Esophagus squamous epithelium (tissue), 5 donors: ENCODE measurements at regions not wholly inside any gene's neighbourhood (a gene's known extent, or its start where the extent isn't known, plus 50 kb on each side); places are given as distances from the start of the nearest gene placed in this dataset.
A peak's percentile ranks its signal among the peaks of the same experiment; 100 is the strongest.

Experiments
- DNase-seq: peaks from one replicate; lab custom pipeline; 2025; lab: John Stamatoyannopoulos, UW
- H3K27ac ChIP-seq, 4 donors: fragments of 200-600 bp; sonication (generic); one replicate each; pipeline ENCODE4 v1.5.1; 2016 to 2019; ENCODE audit warnings: mild to moderate bottlenecking in 1 of 4
- H3K27me3 ChIP-seq, 4 donors: fragments of 200-600 bp; sonication (generic); 1 replicate in 3 of 4; 2 replicates in 1 of 4; pipeline versions ENCODE4 v1.5.1 to v1.6.0; 2017 to 2021; ENCODE audit warnings: antibody characterized with exemption in 1 of 4
- H3K36me3 ChIP-seq, 3 donors: fragments of 200-600 bp; sonication (generic); one replicate each; pipeline ENCODE4 v1.5.1; 2016 to 2019
- H3K4me1 ChIP-seq, 3 donors: fragments of 200-600 bp; sonication (generic); one replicate each; pipeline ENCODE4 v1.5.1; 2017 to 2019
- H3K4me3 ChIP-seq, 4 donors: fragments of 200-600 bp; sonication (generic); 1 replicate in 3 of 4; 2 replicates in 1 of 4; pipeline ENCODE4 v1.5.1; 2016 to 2019; ENCODE audit warnings: mild to moderate bottlenecking in 2 of 4, moderate library complexity in 1 of 4
- H3K9me3 ChIP-seq, 3 donors: fragments of 200-600 bp; sonication (generic); one replicate each; pipeline ENCODE4 v1.5.1; 2016 to 2019
- POLR2A ChIP-seq, 4 donors: fragments of 450-650 bp; IDR thresholded peaks; one replicate each; pipeline ENCODE4 v1.6.1; 2017; ENCODE audit warnings: antibody characterized with exemption in 4 of 4, mild to moderate bottlenecking in 4 of 4, moderate library complexity in 3 of 4
- WGBS, 2 donors: methylation state at CpG; one replicate each; pipeline ENCODE4 v1.1.5; 2018; 5-methylcytosine and 5-hydroxymethylcytosine counted together
- intact Hi-C: fragments of 100-400 bp; cut with DNase I; formaldehyde crosslinking; loops from one replicate; pipeline ENCODE4 v1.15.0; 2022
- TF ChIP-seq, protein P1 (sequence below), 6 experiments: fragments of 450-650 bp in 4 of 6; fragments of 200-600 bp in 2 of 6; sonication (generic) in 2 of 6; IDR thresholded peaks; one replicate each; pipeline ENCODE4 v1.5.1; 2016 to 2019; ENCODE audit warnings: antibody characterized with exemption in 6 of 6, mild to moderate bottlenecking in 4 of 6, moderate library complexity in 4 of 6
- donor health status: DM: yes; HTN: yes; CAD: no.

DNA sequence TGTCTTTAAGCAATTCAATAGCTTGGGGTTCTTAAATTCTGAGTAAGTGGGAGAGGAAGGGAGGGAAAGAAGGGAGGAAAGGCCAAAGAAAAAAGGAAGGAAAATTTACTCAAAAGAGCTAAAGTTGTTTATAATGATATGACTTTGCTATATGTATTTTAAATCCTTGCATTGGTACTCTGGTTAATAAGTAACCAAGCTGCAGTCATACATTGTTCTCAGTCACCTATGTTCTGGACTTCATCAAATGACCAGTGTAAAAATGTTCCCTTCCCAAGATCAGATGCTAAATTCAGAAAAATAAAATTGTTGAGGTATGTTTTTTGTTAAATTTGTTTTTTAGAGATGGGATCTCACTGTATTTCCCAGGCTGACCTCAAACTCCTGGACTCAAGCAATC, 259.9 kb upstream of the CPNE8 start:
- Histone ChIP-seq H3K4me3 (no peak overlapping the region), H3K4me1 (no peaks in the 10 kb centered on the region), H3K9me3 (no peaks in the 10 kb centered on the region), H3K36me3 (no peaks in the 10 kb centered on the region), H3K27ac (no peak overlapping the region), H3K27me3 (no peaks in the 10 kb centered on the region)
- intact Hi-C loops: no loop called here
- DNase-seq: no peak
- no peak for TF ChIP-seq POLR2A (IDR thresholded peaks at IDR 0.05)
- TF ChIP-seq, protein P1, sequence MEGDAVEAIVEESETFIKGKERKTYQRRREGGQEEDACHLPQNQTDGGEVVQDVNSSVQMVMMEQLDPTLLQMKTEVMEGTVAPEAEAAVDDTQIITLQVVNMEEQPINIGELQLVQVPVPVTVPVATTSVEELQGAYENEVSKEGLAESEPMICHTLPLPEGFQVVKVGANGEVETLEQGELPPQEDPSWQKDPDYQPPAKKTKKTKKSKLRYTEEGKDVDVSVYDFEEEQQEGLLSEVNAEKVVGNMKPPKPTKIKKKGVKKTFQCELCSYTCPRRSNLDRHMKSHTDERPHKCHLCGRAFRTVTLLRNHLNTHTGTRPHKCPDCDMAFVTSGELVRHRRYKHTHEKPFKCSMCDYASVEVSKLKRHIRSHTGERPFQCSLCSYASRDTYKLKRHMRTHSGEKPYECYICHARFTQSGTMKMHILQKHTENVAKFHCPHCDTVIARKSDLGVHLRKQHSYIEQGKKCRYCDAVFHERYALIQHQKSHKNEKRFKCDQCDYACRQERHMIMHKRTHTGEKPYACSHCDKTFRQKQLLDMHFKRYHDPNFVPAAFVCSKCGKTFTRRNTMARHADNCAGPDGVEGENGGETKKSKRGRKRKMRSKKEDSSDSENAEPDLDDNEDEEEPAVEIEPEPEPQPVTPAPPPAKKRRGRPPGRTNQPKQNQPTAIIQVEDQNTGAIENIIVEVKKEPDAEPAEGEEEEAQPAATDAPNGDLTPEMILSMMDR (IDR thresholded peaks at IDR 0.05): no peak

DNA sequence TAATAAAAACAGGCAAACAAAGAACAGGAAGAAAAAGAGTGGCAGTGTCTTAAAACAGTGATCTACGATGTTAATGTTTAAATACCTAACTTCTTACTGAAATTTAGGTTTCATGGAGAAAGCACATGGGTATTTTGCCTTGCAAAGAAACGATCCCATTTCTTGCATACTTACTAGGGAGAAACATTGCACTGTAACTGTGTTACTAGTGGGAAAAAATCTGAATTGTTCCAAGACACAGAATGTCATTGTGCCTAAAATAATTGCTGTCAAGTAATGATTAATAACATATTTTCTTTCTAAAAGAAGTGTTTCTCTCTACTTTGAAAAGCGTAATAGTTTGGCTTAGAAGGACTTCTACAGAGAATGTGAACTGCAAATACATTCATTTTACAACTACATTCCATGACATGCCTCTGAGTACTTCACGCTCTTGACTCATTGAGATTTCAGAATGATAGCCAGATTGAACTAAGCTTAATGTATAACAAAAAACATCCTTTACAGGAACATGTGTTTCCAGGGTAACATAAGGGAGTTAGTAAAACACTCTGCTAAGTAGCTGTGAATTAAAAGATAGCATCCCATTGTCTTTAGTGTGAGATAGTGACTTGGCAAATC, 256.2 kb upstream of the CPNE8 start:
- TF ChIP-seq, protein P1 (IDR thresholded peaks at IDR 0.05): no peak
- no peak for TF ChIP-seq POLR2A (IDR thresholded peaks at IDR 0.05)
- no peak for DNase-seq
- Histone ChIP-seq H3K4me3 (no peak overlapping the region), H3K4me1 (no peaks in the 10 kb centered on the region), H3K27ac (no peak overlapping the region), H3K9me3 (no peaks in the 10 kb centered on the region), H3K36me3 (no peaks in the 10 kb centered on the region), H3K27me3 (no peaks in the 10 kb centered on the region)
- intact Hi-C loops: no loop called here
- 33 to 43% methylated on average over 4 of the region's 4 CpGs for WGBS, 2 donors

DNA sequence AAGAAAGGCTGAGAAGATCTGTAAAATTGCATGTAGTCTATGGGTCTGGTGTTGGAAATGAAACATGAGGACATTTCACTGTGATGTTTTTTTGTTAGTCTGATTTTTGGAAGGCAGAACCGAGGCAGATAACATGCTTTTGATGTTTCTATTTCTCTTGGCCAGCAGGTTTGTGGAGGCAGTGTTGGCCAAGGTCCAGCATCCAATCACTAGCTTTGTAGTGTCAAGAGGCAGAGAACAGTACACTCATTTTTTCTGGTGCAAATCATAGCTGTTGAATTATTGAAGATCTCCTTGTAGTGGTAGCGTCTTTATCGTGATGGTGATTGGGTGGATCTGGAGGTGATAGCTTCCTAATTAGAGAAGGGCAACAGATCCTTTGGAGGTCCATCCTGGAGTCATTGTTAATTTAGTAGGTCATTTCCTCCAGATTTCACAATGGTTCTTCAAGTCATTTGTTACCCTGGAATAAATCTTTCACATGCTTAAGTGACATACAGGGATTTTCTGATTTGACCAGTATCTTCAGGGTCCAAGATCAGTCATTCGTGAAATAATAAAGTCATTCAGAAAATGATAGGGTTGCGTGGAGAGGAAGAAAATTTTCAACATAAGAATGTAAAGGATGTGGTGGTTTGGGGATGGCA, 252.4 kb upstream of the CPNE8 start:
- no peak for DNase-seq
- Histone ChIP-seq H3K27me3 (no peaks in the 10 kb centered on the region), H3K36me3 (no peaks in the 10 kb centered on the region), H3K27ac (no peak overlapping the region), H3K9me3 (no peaks in the 10 kb centered on the region), H3K4me3 (no peak overlapping the region), H3K4me1 (no peaks in the 10 kb centered on the region)
- intact Hi-C loops: no loop called here
- TF ChIP-seq, protein P1 (IDR thresholded peaks at IDR 0.05): no peak
- no peak for TF ChIP-seq POLR2A (IDR thresholded peaks at IDR 0.05)
- 64 to 75% methylated on average over 5 of the region's 5 CpGs for WGBS, 2 donors

DNA sequence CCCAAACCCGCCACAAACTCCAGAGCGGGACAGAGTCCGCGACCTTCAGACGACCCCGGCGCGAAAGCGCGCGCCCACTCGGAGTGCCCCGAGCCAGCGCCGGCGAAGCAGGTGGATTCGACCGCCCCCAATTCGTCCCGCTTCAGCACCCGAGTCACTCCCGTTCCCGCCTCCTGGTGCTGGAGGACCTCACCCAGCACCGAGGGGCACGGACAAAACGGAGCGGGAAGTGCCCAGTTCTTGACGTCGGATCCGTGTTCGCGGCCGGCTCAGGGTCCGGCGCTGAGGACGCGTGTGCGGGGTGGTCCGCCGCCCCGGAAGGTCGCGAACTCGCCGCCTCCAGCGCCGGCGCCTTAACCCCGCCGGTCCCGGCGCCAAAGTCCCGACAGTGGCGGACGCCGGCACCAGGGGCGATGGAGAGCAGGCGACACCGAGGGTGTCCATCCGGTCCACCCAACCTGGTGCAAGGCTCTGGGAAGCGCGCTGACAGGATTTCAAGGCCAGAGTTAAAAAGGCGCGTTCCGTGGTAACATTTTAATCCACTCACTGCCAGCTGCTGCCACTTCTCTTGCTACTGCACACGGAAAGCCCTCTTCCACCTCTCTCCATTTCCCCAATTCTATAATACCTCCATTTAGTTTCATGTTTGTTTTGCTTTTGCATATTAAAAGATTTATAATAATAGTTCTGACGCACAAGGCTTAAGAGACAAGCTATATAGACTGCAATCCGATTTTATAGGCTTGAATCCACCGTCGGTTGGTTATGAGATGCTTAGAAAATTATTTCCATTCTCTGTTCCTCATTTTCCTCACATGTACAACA, 240.0 kb upstream of the CPNE8 start:
- H3K27me3 ChIP-seq: peaks cover 0 to 38% (median 0%) of the 10 kb centered on the region in 4 donors
- H3K27ac ChIP-seq: peak overlapping the region in 1 of 4 donors; percentile 33
- no peak for DNase-seq
- peaks cover 0 to 10% (median 7%) of the 10 kb centered on the region in 3 donors for H3K9me3 ChIP-seq
- TF ChIP-seq, protein P1 (IDR thresholded peaks at IDR 0.05): peak in 5 of 6 experiments; percentile 46 to 82 (median 66)
- TF ChIP-seq POLR2A (IDR thresholded peaks at IDR 0.05): no peak
- intact Hi-C loops: loop anchor here (10.0 kb wide), 1 partner anchor 129 kb away; no protein-coding TSS in a partner anchor
- peak overlapping the region; percentile 50 to 70 (median 52) for H3K4me3 ChIP-seq
- H3K36me3 ChIP-seq: no peaks in the 10 kb centered on the region
- H3K4me1 ChIP-seq: peaks cover 3 to 18% (median 10%) of the 10 kb centered on the region in 3 donors
- 7 to 22% methylated on average over 10 to 29 of the region's 70 CpGs for WGBS, 2 donors
